ENCODE measurements at regions not wholly inside any gene's neighbourhood (a gene's known extent, or its start where the extent isn't known, plus 50 kb on each side); places are given as distances from the start of the nearest gene placed in this dataset.

DNA sequence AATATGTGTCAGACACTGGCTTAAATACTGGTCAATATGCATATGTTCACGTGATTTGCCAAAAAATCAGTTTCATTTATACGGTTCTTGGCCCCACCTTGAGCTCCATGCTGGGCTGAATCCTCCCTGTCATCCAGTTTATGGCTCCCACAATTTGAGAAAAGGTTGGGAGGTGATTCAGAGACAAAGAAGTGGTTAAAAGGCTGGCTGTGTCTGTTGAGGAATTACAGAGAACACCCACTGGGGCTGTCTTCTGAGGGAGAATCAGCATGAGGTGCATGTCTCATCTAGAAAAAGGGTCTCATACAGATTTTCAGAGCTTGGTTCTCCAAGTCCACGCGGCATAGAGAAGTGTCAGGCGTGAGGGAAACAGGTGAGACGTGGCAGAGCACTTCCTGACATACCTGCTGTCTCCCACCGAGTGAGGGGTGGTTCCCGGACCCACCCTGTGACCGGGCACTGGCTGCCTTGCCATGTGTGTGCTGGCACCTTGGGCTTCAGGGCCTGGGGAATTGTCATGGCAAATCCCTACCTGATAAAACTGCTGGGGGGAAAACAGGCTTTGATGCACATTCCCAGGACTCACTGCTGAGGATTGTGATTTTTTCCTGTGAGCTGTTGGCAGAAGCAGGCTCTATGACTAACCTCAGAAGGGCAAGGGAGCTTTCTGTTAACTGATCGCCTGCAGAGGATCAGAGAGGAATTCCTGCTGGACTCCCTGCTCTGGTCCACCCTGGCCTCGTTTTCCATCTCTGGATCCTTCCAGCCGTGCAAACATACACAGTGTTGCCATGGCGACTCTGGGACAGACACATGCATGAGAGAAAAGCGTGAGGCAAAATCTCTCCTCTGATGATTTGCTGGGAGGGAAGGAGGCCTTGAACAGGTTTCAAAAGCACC lies 223.6 kb downstream of the ADAMTS15 start:
- TF ChIP-seq, protein P1, sequence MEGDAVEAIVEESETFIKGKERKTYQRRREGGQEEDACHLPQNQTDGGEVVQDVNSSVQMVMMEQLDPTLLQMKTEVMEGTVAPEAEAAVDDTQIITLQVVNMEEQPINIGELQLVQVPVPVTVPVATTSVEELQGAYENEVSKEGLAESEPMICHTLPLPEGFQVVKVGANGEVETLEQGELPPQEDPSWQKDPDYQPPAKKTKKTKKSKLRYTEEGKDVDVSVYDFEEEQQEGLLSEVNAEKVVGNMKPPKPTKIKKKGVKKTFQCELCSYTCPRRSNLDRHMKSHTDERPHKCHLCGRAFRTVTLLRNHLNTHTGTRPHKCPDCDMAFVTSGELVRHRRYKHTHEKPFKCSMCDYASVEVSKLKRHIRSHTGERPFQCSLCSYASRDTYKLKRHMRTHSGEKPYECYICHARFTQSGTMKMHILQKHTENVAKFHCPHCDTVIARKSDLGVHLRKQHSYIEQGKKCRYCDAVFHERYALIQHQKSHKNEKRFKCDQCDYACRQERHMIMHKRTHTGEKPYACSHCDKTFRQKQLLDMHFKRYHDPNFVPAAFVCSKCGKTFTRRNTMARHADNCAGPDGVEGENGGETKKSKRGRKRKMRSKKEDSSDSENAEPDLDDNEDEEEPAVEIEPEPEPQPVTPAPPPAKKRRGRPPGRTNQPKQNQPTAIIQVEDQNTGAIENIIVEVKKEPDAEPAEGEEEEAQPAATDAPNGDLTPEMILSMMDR (IDR thresholded peaks at IDR 0.05; ENCODE audit: insufficient read depth, low read length) = no peak
- TF ChIP-seq GABPA (IDR thresholded peaks at IDR 0.05; ENCODE audit: low read depth) (no peak), SPI1 (IDR thresholded peaks at IDR 0.05; ENCODE audit: borderline replicate concordance, low read depth) (no peak)
- TF ChIP-seq, protein P2, sequence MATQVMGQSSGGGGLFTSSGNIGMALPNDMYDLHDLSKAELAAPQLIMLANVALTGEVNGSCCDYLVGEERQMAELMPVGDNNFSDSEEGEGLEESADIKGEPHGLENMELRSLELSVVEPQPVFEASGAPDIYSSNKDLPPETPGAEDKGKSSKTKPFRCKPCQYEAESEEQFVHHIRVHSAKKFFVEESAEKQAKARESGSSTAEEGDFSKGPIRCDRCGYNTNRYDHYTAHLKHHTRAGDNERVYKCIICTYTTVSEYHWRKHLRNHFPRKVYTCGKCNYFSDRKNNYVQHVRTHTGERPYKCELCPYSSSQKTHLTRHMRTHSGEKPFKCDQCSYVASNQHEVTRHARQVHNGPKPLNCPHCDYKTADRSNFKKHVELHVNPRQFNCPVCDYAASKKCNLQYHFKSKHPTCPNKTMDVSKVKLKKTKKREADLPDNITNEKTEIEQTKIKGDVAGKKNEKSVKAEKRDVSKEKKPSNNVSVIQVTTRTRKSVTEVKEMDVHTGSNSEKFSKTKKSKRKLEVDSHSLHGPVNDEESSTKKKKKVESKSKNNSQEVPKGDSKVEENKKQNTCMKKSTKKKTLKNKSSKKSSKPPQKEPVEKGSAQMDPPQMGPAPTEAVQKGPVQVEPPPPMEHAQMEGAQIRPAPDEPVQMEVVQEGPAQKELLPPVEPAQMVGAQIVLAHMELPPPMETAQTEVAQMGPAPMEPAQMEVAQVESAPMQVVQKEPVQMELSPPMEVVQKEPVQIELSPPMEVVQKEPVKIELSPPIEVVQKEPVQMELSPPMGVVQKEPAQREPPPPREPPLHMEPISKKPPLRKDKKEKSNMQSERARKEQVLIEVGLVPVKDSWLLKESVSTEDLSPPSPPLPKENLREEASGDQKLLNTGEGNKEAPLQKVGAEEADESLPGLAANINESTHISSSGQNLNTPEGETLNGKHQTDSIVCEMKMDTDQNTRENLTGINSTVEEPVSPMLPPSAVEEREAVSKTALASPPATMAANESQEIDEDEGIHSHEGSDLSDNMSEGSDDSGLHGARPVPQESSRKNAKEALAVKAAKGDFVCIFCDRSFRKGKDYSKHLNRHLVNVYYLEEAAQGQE (IDR thresholded peaks at IDR 0.05; ENCODE audit: insufficient replicate concordance, low read depth) = no peak
